Brain microvascular endothelial cell (primary cell): ENCODE measurements at regions not wholly inside any gene's neighbourhood (a gene's known extent, or its start where the extent isn't known, plus 50 kb on each side); places are given as distances from the start of the nearest gene placed in this dataset.

Experiments
- DNase-seq: peaks from one replicate; pipeline ENCODE4 v3.0.0-alpha.2; 2020
- H3K27ac ChIP-seq: fragments of 250-450 bp; sonication (Bioruptor Pico); 2 replicates; pipeline ENCODE4 v1.5.1; 2020; ENCODE audit warnings: mild to moderate bottlenecking, moderate library complexity
- H3K27me3 ChIP-seq: fragments of 250-450 bp; sonication (Bioruptor Pico); replicated peaks from 2 replicates; pipeline ENCODE4 v1.5.1; 2020; ENCODE audit warnings: mild to moderate bottlenecking
- H3K36me3 ChIP-seq: fragments of 250-450 bp; sonication (Bioruptor Pico); replicated peaks from 2 replicates; pipeline ENCODE4 v1.5.1; 2020; ENCODE audit warnings: mild to moderate bottlenecking
- H3K4me3 ChIP-seq: 2 replicates; pipeline ENCODE4 v1.5.1; 2011; ENCODE audit warnings: low read depth, mild to moderate bottlenecking, control low read depth, low read length, moderate library complexity
- in situ Hi-C: cut with HindIII; loops from 2 replicates; pipeline ENCODE4 v1.10.0; 2017; ENCODE audit warnings: low sequenced_read_pairs, low pct_ligation_motif_present
- TF ChIP-seq, protein P1 (sequence below): IDR thresholded peaks from 2 replicates; pipeline ENCODE4 v1.5.1; 2011; ENCODE audit warnings: low read depth, mild to moderate bottlenecking, moderate library complexity, low read length, control low read depth, inconsistent platforms; ENCODE audit errors: missing control alignments

DNA sequence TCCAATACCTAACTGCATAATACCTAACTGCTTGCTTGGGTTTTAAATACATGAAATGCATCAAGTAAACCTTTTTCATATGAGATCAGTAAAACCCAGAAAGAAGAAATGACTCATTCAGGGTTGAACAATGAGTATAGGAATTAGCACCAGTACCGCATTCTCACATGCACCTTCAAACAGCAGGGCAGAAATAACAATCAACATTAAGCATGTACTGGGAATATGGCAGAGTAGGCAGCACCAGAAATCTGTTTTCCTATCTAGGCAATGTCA is 850.3 kb upstream of the SORCS1 start:
- no peaks in the 10 kb centered on the region for H3K27me3 ChIP-seq
- TF ChIP-seq, protein P1, sequence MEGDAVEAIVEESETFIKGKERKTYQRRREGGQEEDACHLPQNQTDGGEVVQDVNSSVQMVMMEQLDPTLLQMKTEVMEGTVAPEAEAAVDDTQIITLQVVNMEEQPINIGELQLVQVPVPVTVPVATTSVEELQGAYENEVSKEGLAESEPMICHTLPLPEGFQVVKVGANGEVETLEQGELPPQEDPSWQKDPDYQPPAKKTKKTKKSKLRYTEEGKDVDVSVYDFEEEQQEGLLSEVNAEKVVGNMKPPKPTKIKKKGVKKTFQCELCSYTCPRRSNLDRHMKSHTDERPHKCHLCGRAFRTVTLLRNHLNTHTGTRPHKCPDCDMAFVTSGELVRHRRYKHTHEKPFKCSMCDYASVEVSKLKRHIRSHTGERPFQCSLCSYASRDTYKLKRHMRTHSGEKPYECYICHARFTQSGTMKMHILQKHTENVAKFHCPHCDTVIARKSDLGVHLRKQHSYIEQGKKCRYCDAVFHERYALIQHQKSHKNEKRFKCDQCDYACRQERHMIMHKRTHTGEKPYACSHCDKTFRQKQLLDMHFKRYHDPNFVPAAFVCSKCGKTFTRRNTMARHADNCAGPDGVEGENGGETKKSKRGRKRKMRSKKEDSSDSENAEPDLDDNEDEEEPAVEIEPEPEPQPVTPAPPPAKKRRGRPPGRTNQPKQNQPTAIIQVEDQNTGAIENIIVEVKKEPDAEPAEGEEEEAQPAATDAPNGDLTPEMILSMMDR = no peak
- no peak for DNase-seq
- H3K36me3 ChIP-seq = no peaks in the 10 kb centered on the region
- in situ Hi-C loops = no loop called here
- H3K4me3 ChIP-seq = no peak overlapping the region
- no peak overlapping the region for H3K27ac ChIP-seq

DNA sequence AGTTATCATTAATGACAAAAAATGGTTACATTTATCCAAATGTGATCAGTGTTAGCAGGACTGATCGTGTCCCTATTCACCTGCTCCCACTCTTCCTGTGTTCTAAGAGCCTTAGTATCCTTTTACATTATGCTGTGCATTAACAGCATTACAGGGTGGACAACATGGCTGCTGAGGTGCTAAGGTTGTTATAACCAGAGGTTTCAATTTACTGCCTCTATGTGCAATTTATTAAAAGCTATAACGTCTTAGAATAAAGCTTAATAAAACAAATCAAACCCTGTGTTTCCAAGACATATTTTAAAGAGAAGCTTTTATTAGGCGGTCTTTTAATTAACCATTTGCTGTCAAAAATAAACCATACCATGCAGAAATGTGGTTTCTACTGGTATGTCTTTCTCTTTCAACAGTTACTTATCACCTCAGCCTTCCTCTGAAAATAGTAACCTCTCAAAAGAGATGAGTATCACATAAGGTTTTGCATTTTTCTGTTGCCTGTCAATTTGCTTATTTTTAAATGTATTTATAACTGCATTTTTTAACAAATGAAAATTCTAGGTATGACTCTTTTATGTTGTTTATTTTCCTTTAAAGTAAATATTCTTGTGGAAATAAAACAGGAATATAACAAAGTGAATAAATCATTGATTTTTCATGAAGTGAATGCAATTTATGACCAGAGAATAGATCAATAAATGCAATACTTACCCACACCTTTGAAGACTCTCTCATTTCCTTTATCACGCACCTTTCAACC is 849.8 kb upstream of the SORCS1 start:
- TF ChIP-seq, protein P1 = no peak
- H3K27me3 ChIP-seq = no peaks in the 10 kb centered on the region
- H3K36me3 ChIP-seq = no peaks in the 10 kb centered on the region
- in situ Hi-C loops = no loop called here
- no peak for DNase-seq
- no peak overlapping the region for H3K27ac ChIP-seq
- H3K4me3 ChIP-seq = no peak overlapping the region

GRCh38 chr10:108005627-108006026 is 841.1 kb upstream of the SORCS1 start:
- in situ Hi-C loops = no loop called here
- TF ChIP-seq, protein P1 = no peak

DNA sequence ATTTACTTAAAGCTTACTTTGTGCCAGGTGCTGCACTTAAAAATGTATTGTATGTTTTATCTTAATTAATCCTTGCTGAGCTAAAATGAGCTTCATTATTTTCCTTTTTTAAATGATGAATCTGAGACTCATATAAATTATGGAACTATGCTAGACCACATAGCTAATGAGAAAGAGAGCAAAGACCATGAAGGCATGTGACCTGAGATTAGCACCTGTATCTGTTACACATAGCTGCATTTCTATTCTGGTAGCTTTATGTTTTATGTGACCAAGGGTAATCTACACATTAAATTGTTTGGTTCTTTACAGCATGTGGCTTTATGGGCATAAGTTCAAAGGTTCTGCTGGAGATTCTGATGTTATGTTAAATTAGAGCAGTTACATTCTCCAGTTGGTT is 839.1 kb upstream of the SORCS1 start:
- H3K27ac ChIP-seq = no peak overlapping the region
- H3K4me3 ChIP-seq = no peak overlapping the region
- no peak for DNase-seq
- H3K27me3 ChIP-seq = no peaks in the 10 kb centered on the region
- TF ChIP-seq, protein P1 = no peak
- no peaks in the 10 kb centered on the region for H3K36me3 ChIP-seq
- in situ Hi-C loops = no loop called here

More at GRCh38 chr10:108005627-108006026, 841.1 kb upstream of the SORCS1 start:
- no peaks in the 10 kb centered on the region for H3K36me3 ChIP-seq
- DNase-seq = no peak
- no peak overlapping the region for H3K27ac ChIP-seq
- no peak overlapping the region for H3K4me3 ChIP-seq
- H3K27me3 ChIP-seq = no peaks in the 10 kb centered on the region

DNA sequence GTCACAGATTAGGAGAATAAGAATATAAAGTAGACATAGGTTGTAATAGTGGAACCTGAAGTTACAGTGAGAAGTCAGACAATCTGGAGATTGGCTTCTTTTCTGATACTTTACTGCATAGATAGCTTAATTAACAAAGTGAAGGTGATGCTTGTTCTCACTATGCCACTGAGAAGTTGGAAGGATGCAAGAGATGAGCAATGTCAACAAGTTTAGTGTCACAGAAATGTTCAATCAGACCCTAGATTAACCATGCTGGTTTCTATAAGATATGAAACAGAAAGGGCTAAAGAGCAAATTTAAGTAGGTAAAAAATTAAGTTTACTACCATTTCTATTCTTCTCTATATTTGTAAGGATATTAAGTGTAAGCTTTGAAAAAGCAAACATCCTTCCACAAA is 838.6 kb upstream of the SORCS1 start:
- in situ Hi-C loops = no loop called here
- TF ChIP-seq, protein P1 = no peak
- Histone ChIP-seq H3K36me3 (no peaks in the 10 kb centered on the region), H3K4me3 (no peak overlapping the region), H3K27ac (no peak overlapping the region), H3K27me3 (no peaks in the 10 kb centered on the region)
- no peak for DNase-seq

- in situ Hi-C loops = no loop called here
- TF ChIP-seq, protein P1 = no peak
- H3K4me3 ChIP-seq = no peak overlapping the region
Measured at GRCh38 chr10:108000365-108000764, 835.9 kb upstream of the SORCS1 start.

More at GRCh38 chr10:108000365-108000764, 835.9 kb upstream of the SORCS1 start:
- no peak for DNase-seq
- Histone ChIP-seq H3K36me3 (no peaks in the 10 kb centered on the region), H3K27me3 (no peaks in the 10 kb centered on the region), H3K27ac (no peak overlapping the region)
